ENCODE measurements at regions not wholly inside any gene's neighbourhood (a gene's known extent, or its start where the extent isn't known, plus 50 kb on each side); places are given as distances from the start of the nearest gene placed in this dataset.

GRCh38 chr13:68369739-68370138, 1139.6 kb upstream of the PCDH9 start:
- H3K27ac ChIP-seq: no peak overlapping the region
- H3K4me3 ChIP-seq: no peak overlapping the region
- H3K4me1 ChIP-seq: no peaks in the 10 kb centered on the region
- DNase-seq (no peak), ATAC-seq (no peak)
- no peaks in the 10 kb centered on the region for H3K27me3 ChIP-seq (ENCODE audit: low read depth)
- H3K36me3 ChIP-seq: no peaks in the 10 kb centered on the region
- intact Hi-C loops (cut with DNase I): no loop called here
- H3K9me3 ChIP-seq: no peaks in the 10 kb centered on the region
- TF ChIP-seq, protein P1, sequence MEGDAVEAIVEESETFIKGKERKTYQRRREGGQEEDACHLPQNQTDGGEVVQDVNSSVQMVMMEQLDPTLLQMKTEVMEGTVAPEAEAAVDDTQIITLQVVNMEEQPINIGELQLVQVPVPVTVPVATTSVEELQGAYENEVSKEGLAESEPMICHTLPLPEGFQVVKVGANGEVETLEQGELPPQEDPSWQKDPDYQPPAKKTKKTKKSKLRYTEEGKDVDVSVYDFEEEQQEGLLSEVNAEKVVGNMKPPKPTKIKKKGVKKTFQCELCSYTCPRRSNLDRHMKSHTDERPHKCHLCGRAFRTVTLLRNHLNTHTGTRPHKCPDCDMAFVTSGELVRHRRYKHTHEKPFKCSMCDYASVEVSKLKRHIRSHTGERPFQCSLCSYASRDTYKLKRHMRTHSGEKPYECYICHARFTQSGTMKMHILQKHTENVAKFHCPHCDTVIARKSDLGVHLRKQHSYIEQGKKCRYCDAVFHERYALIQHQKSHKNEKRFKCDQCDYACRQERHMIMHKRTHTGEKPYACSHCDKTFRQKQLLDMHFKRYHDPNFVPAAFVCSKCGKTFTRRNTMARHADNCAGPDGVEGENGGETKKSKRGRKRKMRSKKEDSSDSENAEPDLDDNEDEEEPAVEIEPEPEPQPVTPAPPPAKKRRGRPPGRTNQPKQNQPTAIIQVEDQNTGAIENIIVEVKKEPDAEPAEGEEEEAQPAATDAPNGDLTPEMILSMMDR (IDR thresholded peaks at IDR 0.05): no peak

DNA sequence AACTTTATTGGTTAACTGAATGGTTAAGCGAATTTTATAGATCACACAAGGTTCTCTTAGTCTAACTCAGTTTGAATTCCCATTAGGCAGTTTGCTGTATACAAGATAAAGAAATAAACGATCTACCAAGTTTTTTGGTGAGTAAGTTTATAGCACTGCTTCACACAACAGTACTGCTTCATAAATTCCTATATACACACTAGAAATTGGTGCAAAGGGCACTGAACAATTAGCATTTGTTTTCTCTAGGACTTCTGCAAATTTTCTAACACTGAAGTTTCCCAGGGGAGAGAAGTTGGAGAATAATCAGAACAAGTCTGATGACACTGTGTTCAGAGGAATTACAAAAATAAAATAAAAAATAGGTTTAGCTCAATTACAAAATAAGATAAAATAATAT, 1138.8 kb upstream of the PCDH9 start:
- TF ChIP-seq, protein P1 (IDR thresholded peaks at IDR 0.05): no peak
- no peaks in the 10 kb centered on the region for H3K9me3 ChIP-seq
- intact Hi-C loops (cut with DNase I): no loop called here
- no peaks in the 10 kb centered on the region for H3K27me3 ChIP-seq (ENCODE audit: low read depth)
- ATAC-seq (no peak), DNase-seq (no peak)
- no peak overlapping the region for H3K27ac ChIP-seq
- no peaks in the 10 kb centered on the region for H3K4me1 ChIP-seq
- no peak overlapping the region for H3K4me3 ChIP-seq
- H3K36me3 ChIP-seq: no peaks in the 10 kb centered on the region

DNA sequence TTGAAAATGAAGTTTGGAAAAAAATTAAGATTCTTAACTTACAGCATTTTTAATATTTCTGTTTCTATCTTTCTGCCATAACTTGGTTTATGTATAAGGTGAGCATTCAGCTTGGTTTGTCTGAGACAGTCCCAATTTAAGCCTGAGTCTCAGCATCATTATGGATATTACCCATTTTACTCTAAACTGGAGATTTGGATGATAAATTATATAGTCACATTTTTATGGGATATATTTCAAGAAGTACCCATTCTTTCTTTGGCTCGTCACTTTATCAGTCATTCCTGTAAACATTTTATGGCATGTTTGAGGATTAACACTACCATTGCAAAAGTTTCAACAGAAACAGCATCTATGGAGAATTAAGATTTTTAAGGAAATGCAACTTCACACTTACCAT, 1129.0 kb upstream of the PCDH9 start:
- H3K27ac ChIP-seq: no peak overlapping the region
- intact Hi-C loops (cut with DNase I): no loop called here
- TF ChIP-seq, protein P1 (IDR thresholded peaks at IDR 0.05): no peak
- H3K36me3 ChIP-seq: no peaks in the 10 kb centered on the region
- no peak overlapping the region for H3K4me3 ChIP-seq
- DNase-seq: no peak
- no peaks in the 10 kb centered on the region for H3K27me3 ChIP-seq (ENCODE audit: low read depth)
- no peak for ATAC-seq
- no peaks in the 10 kb centered on the region for H3K9me3 ChIP-seq
- H3K4me1 ChIP-seq: no peaks in the 10 kb centered on the region

GRCh38 chr13:68358294-68358705, 1128.2 kb upstream of the PCDH9 start:
- TF ChIP-seq, protein P1 (IDR thresholded peaks at IDR 0.05): no peak
- Histone ChIP-seq H3K4me3 (no peak overlapping the region), H3K36me3 (no peaks in the 10 kb centered on the region), H3K9me3 (no peaks in the 10 kb centered on the region), H3K27ac (no peak overlapping the region), H3K4me1 (no peaks in the 10 kb centered on the region), H3K27me3 (ENCODE audit: low read depth) (no peaks in the 10 kb centered on the region)
- ATAC-seq (no peak), DNase-seq (no peak)
- intact Hi-C loops (cut with DNase I): no loop called here

GRCh38 chr13:68350554-68350953, 1120.4 kb upstream of the PCDH9 start:
- Histone ChIP-seq H3K9me3 (no peaks in the 10 kb centered on the region), H3K4me3 (no peak overlapping the region), H3K36me3 (no peaks in the 10 kb centered on the region), H3K27me3 (ENCODE audit: low read depth) (no peaks in the 10 kb centered on the region), H3K4me1 (no peaks in the 10 kb centered on the region), H3K27ac (no peak overlapping the region)
- DNase-seq (no peak), ATAC-seq (no peak)
- intact Hi-C loops (cut with DNase I): no loop called here
- TF ChIP-seq, protein P1 (IDR thresholded peaks at IDR 0.05): no peak

DNA sequence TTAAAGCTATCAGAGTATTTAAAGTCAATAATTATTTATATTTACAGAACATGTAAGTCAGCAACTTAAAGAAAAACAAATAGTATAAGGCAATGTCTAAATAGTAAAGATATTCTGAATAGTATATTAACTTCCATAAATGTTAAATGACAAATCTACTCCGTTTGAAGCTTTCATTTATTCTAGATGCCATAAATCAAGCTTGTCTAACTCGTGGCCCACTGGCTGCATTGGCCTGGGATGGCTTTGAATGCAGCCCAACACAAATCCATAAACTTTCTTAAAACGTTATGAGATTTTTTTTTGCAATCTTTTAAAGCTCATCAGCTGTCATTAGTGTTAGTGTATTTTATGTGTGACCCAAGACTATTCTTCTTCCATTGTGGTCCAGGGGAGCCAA, 1117.1 kb upstream of the PCDH9 start:
- Histone ChIP-seq H3K27ac (no peak overlapping the region), H3K27me3 (ENCODE audit: low read depth) (no peaks in the 10 kb centered on the region), H3K4me3 (no peak overlapping the region), H3K4me1 (no peaks in the 10 kb centered on the region), H3K9me3 (no peaks in the 10 kb centered on the region), H3K36me3 (no peaks in the 10 kb centered on the region)
- TF ChIP-seq, protein P1 (IDR thresholded peaks at IDR 0.05): no peak
- intact Hi-C loops (cut with DNase I): no loop called here
- no peak for DNase-seq
- ATAC-seq: no peak

Data from lower lobe of right lung (tissue), 2 donors.